ENCODE measurements at regions not wholly inside any gene's neighbourhood (a gene's known extent, or its start where the extent isn't known, plus 50 kb on each side); places are given as distances from the start of the nearest gene placed in this dataset.

- TF ChIP-seq CTCF (conservative IDR thresholded peaks at IDR 0.05; ENCODE audit: low read depth in 2 of 2) (no peak), POLR2AphosphoS5 (IDR thresholded peaks at IDR 0.05; ENCODE audit: low read depth) (no peak), EZH2 (IDR thresholded peaks at IDR 0.05; ENCODE audit: low read depth, unreplicated experiment) (no peak), EZH2phosphoT487 (IDR thresholded peaks at IDR 0.05; ENCODE audit: unreplicated experiment) (no peak), REST (IDR thresholded peaks at IDR 0.05; ENCODE audit: unreplicated experiment) (no peak), NANOG (IDR thresholded peaks at IDR 0.05; ENCODE audit: borderline replicate concordance) (no peak), CREB1 (CRISPR knock-in tag; IDR thresholded peaks at IDR 0.05; ENCODE audit: low read depth) (no peak), STAT1 (IDR thresholded peaks at IDR 0.05; ENCODE audit: unreplicated experiment) (no peak), ETS1 (IDR thresholded peaks at IDR 0.05) (no peak)
Observed at GRCh38 chr14:44265246-44265645, 241.8 kb downstream of the FSCB start.

Data from GM23338 (cell line).